ENCODE measurements at regions not wholly inside any gene's neighbourhood (a gene's known extent, or its start where the extent isn't known, plus 50 kb on each side); places are given as distances from the start of the nearest gene placed in this dataset.

DNA sequence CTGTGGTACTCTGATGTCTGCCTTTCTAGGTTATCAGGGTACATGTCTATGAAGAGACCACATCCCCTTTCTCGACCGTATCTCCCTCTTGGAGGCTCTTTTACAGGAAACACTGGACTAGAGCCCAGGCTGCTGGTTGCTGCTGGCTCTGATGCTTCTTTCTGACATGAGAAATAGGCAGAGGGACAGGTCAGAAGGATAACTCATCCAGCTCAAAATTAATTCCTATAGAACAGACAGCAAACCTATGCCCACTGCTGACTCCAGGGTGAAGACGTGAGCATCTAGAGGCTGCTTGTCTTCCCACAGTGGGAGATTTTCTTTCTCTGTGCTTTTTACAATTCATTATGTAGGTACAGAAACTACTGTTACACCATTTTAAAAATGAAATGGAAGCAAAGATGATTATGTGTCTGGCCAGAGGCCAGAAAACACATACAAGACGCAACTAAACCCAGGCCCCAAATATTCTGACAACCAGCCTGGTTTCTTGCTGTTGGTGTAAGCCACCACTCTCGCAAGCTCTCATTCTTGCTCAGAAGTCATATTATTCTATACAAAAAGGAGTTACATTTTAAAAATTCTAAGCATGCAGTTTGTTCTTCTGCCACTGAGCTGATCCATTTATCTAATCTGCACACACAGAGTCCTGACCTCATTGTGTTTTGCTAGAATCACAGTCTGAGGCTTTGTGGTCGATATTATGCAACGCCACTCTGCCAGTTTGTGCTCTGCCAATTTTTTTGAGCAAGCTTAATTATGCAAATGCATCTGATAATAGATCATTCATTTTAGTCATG lies 424.3 kb downstream of the KIF20B start:
- Mint-ChIP-seq H3K4me3 (no peak overlapping the region), H3K27me3 (peaks cover 0 to 3% of the 10 kb centered on the region in 2 donors), H3K4me1 (no peaks in the 10 kb centered on the region), H3K27ac (no peak overlapping the region), H3K9me3 (peaks cover 0 to under 1% (median 0%) of the 10 kb centered on the region in 3 donors), H3K36me3 (no peaks in the 10 kb centered on the region)
- 67% methylated on average over 1 of the region's 7 CpGs for WGBS (ENCODE audit: insufficient coverage)
- DNase-seq = no peak
- H3K4me3 ChIP-seq (ENCODE audit: control insufficient read depth in 1 of 2, extremely low read depth in 1 of 2, low read length in 1 of 2) = no peak overlapping the region
- ChIA-PET CTCF (no interaction called here), POLR2A (no interaction called here)
- no peaks in the 10 kb centered on the region for H3K4me1 ChIP-seq (ENCODE audit: control insufficient read depth in 1 of 2, extremely low read depth in 1 of 2, insufficient read depth in 2 of 2, low read length in 2 of 2)
- no peaks in the 10 kb centered on the region for H3K27me3 ChIP-seq (replicated peaks in 1 of 2; ENCODE audit: control insufficient read depth in 2 of 2, extremely low read depth in 1 of 2, insufficient read depth in 2 of 2, low read length in 1 of 2)
- no peaks in the 10 kb centered on the region for H3K9me3 ChIP-seq
- H3K27ac ChIP-seq (ENCODE audit: low read length) = no peak overlapping the region
- no peaks in the 10 kb centered on the region for H3K36me3 ChIP-seq (ENCODE audit: control insufficient read depth in 2 of 2, extremely low read depth in 1 of 2, insufficient read depth in 1 of 2, low read length in 1 of 2)
- no peak for ATAC-seq (replicated peaks in 1 of 4)

DNA sequence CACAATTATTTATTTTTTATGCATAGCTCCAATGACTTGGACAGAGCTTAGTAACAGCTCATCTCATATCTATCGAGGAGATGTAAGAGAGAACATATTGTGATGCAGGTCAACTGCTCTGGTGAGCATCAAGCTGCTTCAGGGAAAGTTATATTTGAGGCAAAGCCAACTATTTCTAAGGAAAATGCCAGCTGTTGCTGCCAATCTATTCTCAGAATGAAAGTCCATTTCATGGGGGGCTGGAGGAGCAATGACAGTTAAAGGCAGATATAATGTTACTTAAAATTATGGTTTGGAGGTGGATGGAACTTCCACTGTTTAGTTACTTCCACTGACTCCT lies 424.8 kb downstream of the KIF20B start:
- no peak for DNase-seq
- CTCF ChIA-PET = no interaction called here
- no CpG with 5 or more reads among the region's 1 CpG for WGBS (ENCODE audit: insufficient coverage)

DNA sequence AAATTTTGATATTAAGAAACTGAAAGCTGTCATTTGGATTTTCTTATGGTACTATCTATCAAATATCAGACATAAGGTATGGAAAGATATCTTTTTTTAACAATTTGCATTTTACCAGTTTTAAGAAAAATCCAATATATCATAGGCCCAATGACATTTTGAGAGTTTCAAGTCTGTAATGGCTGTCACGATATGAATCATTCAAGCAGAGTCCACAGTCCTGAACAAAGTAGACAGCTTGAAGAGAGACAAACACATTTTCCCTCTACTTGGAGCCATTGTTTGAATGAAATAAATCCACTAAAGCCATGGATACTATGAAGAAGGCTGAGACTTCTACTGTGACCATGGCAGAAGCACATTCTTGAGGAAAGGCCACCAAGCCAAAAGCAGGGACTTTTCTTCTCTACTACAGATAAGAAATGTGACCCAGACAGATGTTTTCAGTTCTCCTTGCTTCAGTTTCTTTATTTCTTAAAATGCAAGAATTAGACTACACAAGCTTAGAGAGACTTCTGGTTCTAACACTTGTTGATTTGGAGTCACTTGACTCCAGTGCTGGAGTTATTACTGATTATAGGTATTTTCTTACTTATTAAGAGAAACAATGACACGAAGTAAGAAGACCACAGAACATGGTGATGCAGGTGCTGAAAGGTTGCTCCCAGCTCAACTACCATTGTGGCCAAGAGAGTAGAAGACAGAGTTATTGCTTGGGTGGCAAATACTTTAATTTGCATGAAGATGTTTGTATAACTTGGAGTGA lies 429.1 kb downstream of the KIF20B start:
- WGBS (ENCODE audit: insufficient coverage) = no CpG with 5 or more reads among the region's 2 CpGs
- no peak overlapping the region for H3K4me3 Mint-ChIP-seq
- no peak overlapping the region for H3K4me3 ChIP-seq (ENCODE audit: control insufficient read depth in 1 of 2, extremely low read depth in 1 of 2, low read length in 1 of 2)
- H3K9me3 Mint-ChIP-seq = peaks cover 6 to 18% (median 7%) of the 10 kb centered on the region in 3 donors
- H3K9me3 ChIP-seq = no peaks in the 10 kb centered on the region
- H3K27me3 Mint-ChIP-seq = no peaks in the 10 kb centered on the region
- H3K27ac ChIP-seq (ENCODE audit: low read length) = no peak overlapping the region
- H3K27me3 ChIP-seq (replicated peaks in 1 of 2; ENCODE audit: control insufficient read depth in 2 of 2, extremely low read depth in 1 of 2, insufficient read depth in 2 of 2, low read length in 1 of 2) = no peaks in the 10 kb centered on the region
- ATAC-seq (replicated peaks in 1 of 4) (no peak), DNase-seq (no peak)
- no peaks in the 10 kb centered on the region for H3K36me3 Mint-ChIP-seq
- no peaks in the 10 kb centered on the region for H3K36me3 ChIP-seq (ENCODE audit: control insufficient read depth in 2 of 2, extremely low read depth in 1 of 2, insufficient read depth in 1 of 2, low read length in 1 of 2)
- H3K4me1 ChIP-seq (ENCODE audit: control insufficient read depth in 1 of 2, extremely low read depth in 1 of 2, insufficient read depth in 2 of 2, low read length in 2 of 2) = no peaks in the 10 kb centered on the region
- H3K4me1 Mint-ChIP-seq = no peaks in the 10 kb centered on the region
- H3K27ac Mint-ChIP-seq = no peak overlapping the region
- CTCF ChIA-PET = no interaction called here
- POLR2A ChIA-PET = interaction anchor here in 1 of 2 donors (0.5 kb wide), 1 partner anchor 225 kb away, joined by 4 read pairs; no protein-coding TSS in a partner anchor

More for the DNA sequence above, 424.8 kb downstream of the KIF20B start:
- no peaks in the 10 kb centered on the region for H3K4me1 Mint-ChIP-seq
- Histone ChIP-seq H3K36me3 (ENCODE audit: control insufficient read depth in 2 of 2, extremely low read depth in 1 of 2, insufficient read depth in 1 of 2, low read length in 1 of 2) (no peaks in the 10 kb centered on the region), H3K27ac (ENCODE audit: low read length) (no peak overlapping the region), H3K4me1 (ENCODE audit: control insufficient read depth in 1 of 2, extremely low read depth in 1 of 2, insufficient read depth in 2 of 2, low read length in 2 of 2) (no peaks in the 10 kb centered on the region), H3K27me3 (replicated peaks in 1 of 2; ENCODE audit: control insufficient read depth in 2 of 2, extremely low read depth in 1 of 2, insufficient read depth in 2 of 2, low read length in 1 of 2) (no peaks in the 10 kb centered on the region), H3K9me3 (no peaks in the 10 kb centered on the region), H3K4me3 (ENCODE audit: control insufficient read depth in 1 of 2, extremely low read depth in 1 of 2, low read length in 1 of 2) (no peak overlapping the region)
- no peak overlapping the region for H3K4me3 Mint-ChIP-seq
- H3K36me3 Mint-ChIP-seq = no peaks in the 10 kb centered on the region
- H3K27ac Mint-ChIP-seq = no peak overlapping the region
- POLR2A ChIA-PET = no interaction called here
- no peak for ATAC-seq (replicated peaks in 1 of 4)
- H3K9me3 Mint-ChIP-seq = peaks cover 0 to 3% (median under 1%) of the 10 kb centered on the region in 3 donors
- peaks cover 0 to 3% of the 10 kb centered on the region in 2 donors for H3K27me3 Mint-ChIP-seq

DNA sequence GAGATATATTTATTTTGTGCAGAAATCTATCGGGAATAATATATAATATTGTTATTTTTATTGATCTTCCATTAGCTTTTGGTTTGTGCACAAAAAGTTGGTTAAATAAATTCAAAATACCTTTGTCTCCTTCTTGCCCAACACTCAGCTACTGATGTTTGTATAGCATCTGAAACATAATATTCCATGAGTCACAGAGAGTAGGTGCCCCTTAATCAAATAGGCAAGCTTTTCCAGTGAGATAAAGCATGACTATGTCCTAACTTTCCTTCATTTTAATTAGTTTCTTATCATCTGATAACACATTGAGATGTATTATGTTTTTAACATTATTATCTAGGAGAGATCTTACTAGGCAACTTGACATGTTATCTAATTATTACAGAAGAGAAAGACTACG lies 432.2 kb downstream of the KIF20B start:
- Mint-ChIP-seq H3K4me1 (no peaks in the 10 kb centered on the region), H3K4me3 (no peak overlapping the region), H3K36me3 (peaks cover 5% of the 10 kb centered on the region), H3K9me3 (peaks cover 14 to 42% (median 27%) of the 10 kb centered on the region in 3 donors), H3K27ac (no peak overlapping the region), H3K27me3 (no peaks in the 10 kb centered on the region)
- POLR2A ChIA-PET = no interaction called here
- no CpG with 5 or more reads among the region's 2 CpGs for WGBS (ENCODE audit: insufficient coverage)
- H3K4me1 ChIP-seq (ENCODE audit: control insufficient read depth in 1 of 2, extremely low read depth in 1 of 2, insufficient read depth in 2 of 2, low read length in 2 of 2) = no peaks in the 10 kb centered on the region
- H3K4me3 ChIP-seq (ENCODE audit: control insufficient read depth in 1 of 2, extremely low read depth in 1 of 2, low read length in 1 of 2) = no peak overlapping the region
- no peak overlapping the region for H3K27ac ChIP-seq (ENCODE audit: low read length)
- no peaks in the 10 kb centered on the region for H3K27me3 ChIP-seq (replicated peaks in 1 of 2; ENCODE audit: control insufficient read depth in 2 of 2, extremely low read depth in 1 of 2, insufficient read depth in 2 of 2, low read length in 1 of 2)
- DNase-seq (no peak), ATAC-seq (replicated peaks in 1 of 4) (no peak)
- peaks cover 3% of the 10 kb centered on the region for H3K9me3 ChIP-seq
- CTCF ChIA-PET = no interaction called here
- H3K36me3 ChIP-seq (ENCODE audit: control insufficient read depth in 2 of 2, extremely low read depth in 1 of 2, insufficient read depth in 1 of 2, low read length in 1 of 2) = no peaks in the 10 kb centered on the region

DNA sequence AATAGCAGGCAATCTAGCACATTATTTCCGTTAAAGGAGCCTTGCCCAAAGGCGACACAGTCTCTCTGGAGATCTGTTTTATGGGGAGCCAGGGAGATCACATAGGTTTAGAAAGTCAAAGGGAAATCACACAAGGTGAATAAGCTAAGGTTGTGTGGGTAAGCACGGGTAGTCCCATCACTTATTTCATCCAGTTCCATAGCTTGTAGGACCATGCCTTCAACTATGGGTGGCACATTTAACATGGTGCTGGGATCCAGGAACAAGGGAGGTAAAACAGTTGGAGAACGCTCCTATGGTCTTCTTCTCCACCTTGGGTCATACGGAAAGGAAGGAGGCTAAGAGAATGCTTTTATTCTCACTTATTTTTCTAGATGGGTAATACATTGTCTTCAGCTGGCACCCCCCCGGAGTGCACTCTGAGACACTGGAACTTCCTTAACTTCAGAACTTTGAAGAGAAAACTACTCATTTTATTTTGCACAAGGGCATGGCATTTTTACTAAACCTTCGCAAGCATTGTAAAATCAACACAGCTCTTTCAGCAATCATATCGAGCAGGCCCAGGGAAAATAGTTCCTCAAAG lies 435.4 kb downstream of the KIF20B start:
- Mint-ChIP-seq H3K36me3 (peaks cover 5% of the 10 kb centered on the region), H3K4me1 (no peaks in the 10 kb centered on the region), H3K27me3 (no peaks in the 10 kb centered on the region), H3K9me3 (peaks cover 11 to 42% (median 31%) of the 10 kb centered on the region in 3 donors), H3K27ac (no peak overlapping the region), H3K4me3 (no peak overlapping the region)
- ATAC-seq (replicated peaks in 1 of 4) (no peak), DNase-seq (peak in 1 of 35 experiments; percentile 10)
- no peaks in the 10 kb centered on the region for H3K36me3 ChIP-seq (ENCODE audit: control insufficient read depth in 2 of 2, extremely low read depth in 1 of 2, insufficient read depth in 1 of 2, low read length in 1 of 2)
- no peak overlapping the region for H3K4me3 ChIP-seq (ENCODE audit: control insufficient read depth in 1 of 2, extremely low read depth in 1 of 2, low read length in 1 of 2)
- POLR2A ChIA-PET = no interaction called here
- WGBS (ENCODE audit: insufficient coverage) = 75% methylated on average over 2 of the region's 8 CpGs
- no peaks in the 10 kb centered on the region for H3K4me1 ChIP-seq (ENCODE audit: control insufficient read depth in 1 of 2, extremely low read depth in 1 of 2, insufficient read depth in 2 of 2, low read length in 2 of 2)
- CTCF ChIA-PET = no interaction called here
- no peaks in the 10 kb centered on the region for H3K27me3 ChIP-seq (replicated peaks in 1 of 2; ENCODE audit: control insufficient read depth in 2 of 2, extremely low read depth in 1 of 2, insufficient read depth in 2 of 2, low read length in 1 of 2)
- H3K27ac ChIP-seq (ENCODE audit: low read length) = no peak overlapping the region
- peaks cover 3% of the 10 kb centered on the region for H3K9me3 ChIP-seq

DNA sequence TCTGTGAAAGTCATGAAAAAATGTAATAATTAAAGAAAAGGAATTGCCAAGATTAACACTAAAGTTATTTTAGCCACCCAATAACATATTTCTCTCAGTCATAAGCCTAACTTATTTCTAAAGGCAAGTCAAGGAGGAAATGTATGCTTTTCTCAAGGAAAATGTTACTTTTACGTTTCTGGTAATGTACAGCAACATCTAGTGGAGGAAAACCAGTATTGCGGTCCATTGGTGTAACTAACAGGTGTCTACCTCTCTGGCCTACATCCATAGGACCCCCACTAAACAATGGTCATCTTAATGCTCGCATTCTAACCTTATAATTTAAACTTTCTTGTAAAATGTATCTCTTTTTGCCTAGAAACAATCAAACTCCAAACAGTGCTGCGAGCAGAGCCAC lies 437.5 kb downstream of the KIF20B start:
- ChIA-PET POLR2A (no interaction called here), CTCF (no interaction called here)
- WGBS (ENCODE audit: insufficient coverage) = 62% methylated on average over 2 of the region's 4 CpGs
- Mint-ChIP-seq H3K27ac (no peak overlapping the region), H3K36me3 (peaks cover 5% of the 10 kb centered on the region), H3K27me3 (peaks cover 0 to 1% of the 10 kb centered on the region in 2 donors), H3K9me3 (peaks cover 8 to 35% (median 31%) of the 10 kb centered on the region in 3 donors), H3K4me3 (no peak overlapping the region), H3K4me1 (no peaks in the 10 kb centered on the region)
- Histone ChIP-seq H3K36me3 (ENCODE audit: control insufficient read depth in 2 of 2, extremely low read depth in 1 of 2, insufficient read depth in 1 of 2, low read length in 1 of 2) (no peaks in the 10 kb centered on the region), H3K4me1 (ENCODE audit: control insufficient read depth in 1 of 2, extremely low read depth in 1 of 2, insufficient read depth in 2 of 2, low read length in 2 of 2) (no peaks in the 10 kb centered on the region), H3K4me3 (ENCODE audit: control insufficient read depth in 1 of 2, extremely low read depth in 1 of 2, low read length in 1 of 2) (no peak overlapping the region), H3K9me3 (peaks cover 3% of the 10 kb centered on the region), H3K27me3 (replicated peaks in 1 of 2; ENCODE audit: control insufficient read depth in 2 of 2, extremely low read depth in 1 of 2, insufficient read depth in 2 of 2, low read length in 1 of 2) (no peaks in the 10 kb centered on the region), H3K27ac (ENCODE audit: low read length) (no peak overlapping the region)
- ATAC-seq (replicated peaks in 1 of 4) (no peak), DNase-seq (peak in 1 of 35 experiments; percentile 5)

All from T-cell (primary cell).